Activated CD4-positive, alpha-beta T cell treated with anti-CD3 and anti-CD28 coated beads for 1 hour (primary cell): ENCODE measurements at regions not wholly inside any gene's neighbourhood (a gene's known extent, or its start where the extent isn't known, plus 50 kb on each side); places are given as distances from the start of the nearest gene placed in this dataset.

Experiments used
- DNase-seq: peaks from one replicate; pipeline ENCODE4 v3.0.0-alpha.2; 2020

GRCh38 chr5:61623401-61624069 is 291.5 kb downstream of the ZSWIM6 start:
- no peak for DNase-seq

GRCh38 chr5:61624553-61625136 is 292.6 kb downstream of the ZSWIM6 start:
- DNase-seq: no peak

GRCh38 chr5:61625137-61625561 is 293.1 kb downstream of the ZSWIM6 start:
- DNase-seq: no peak

- DNase-seq: no peak
Observed at GRCh38 chr5:61625681-61626621, 293.9 kb downstream of the ZSWIM6 start.

GRCh38 chr5:61626639-61627282 is 294.7 kb downstream of the ZSWIM6 start:
- DNase-seq: no peak

- DNase-seq: no peak
Observed at GRCh38 chr5:61627531-61627930, 295.5 kb downstream of the ZSWIM6 start.

- DNase-seq: no peak
Observed at GRCh38 chr5:61630908-61631307, 298.9 kb downstream of the ZSWIM6 start.

GRCh38 chr5:61631438-61631941 is 299.4 kb downstream of the ZSWIM6 start:
- DNase-seq: no peak

- DNase-seq: no peak
Observed at GRCh38 chr5:61632064-61632463, 300.0 kb downstream of the ZSWIM6 start.

GRCh38 chr5:61635271-61635670 is 303.2 kb downstream of the ZSWIM6 start:
- no peak for DNase-seq

GRCh38 chr5:61637566-61637965 is 305.5 kb downstream of the ZSWIM6 start:
- DNase-seq: no peak

- no peak for DNase-seq
Observed at GRCh38 chr5:61638476-61638875, 306.4 kb downstream of the ZSWIM6 start.

GRCh38 chr5:61640179-61641021 is 308.3 kb downstream of the ZSWIM6 start:
- no peak for DNase-seq

GRCh38 chr5:61641748-61642565 is 309.9 kb downstream of the ZSWIM6 start:
- no peak for DNase-seq

- DNase-seq: no peak
Observed at GRCh38 chr5:61647672-61648071, 315.6 kb downstream of the ZSWIM6 start.

GRCh38 chr5:61649231-61649630 is 317.2 kb downstream of the ZSWIM6 start:
- DNase-seq: no peak

- no peak for DNase-seq
Observed at GRCh38 chr5:61649971-61650370, 317.9 kb downstream of the ZSWIM6 start.

GRCh38 chr5:61650661-61651060 is 318.6 kb downstream of the ZSWIM6 start:
- DNase-seq: no peak

GRCh38 chr5:61651195-61651594 is 319.1 kb downstream of the ZSWIM6 start:
- DNase-seq: no peak

GRCh38 chr5:61652916-61653315 is 320.9 kb downstream of the ZSWIM6 start:
- no peak for DNase-seq
